Calu3 (cell line): ENCODE measurements at regions not wholly inside any gene's neighbourhood (a gene's known extent, or its start where the extent isn't known, plus 50 kb on each side); places are given as distances from the start of the nearest gene placed in this dataset.

Experiments used
- BruUV-seq: library from RNA; stranded (reverse); fragments of 400-500 nt; replicated peaks from 2 replicates; lab custom pipeline; 2021; lab: Mats Ljungman, UMichigan
- CTCF ChIA-PET: fragments of 300-600 bp; sonication (Branson Sonifier 250); formaldehyde crosslinking; loops from one replicate; lab custom pipeline; 2022; ENCODE audit warnings: antibody characterized with exemption; lab: Charles Lee
- DNase-seq: peaks from one replicate; pipeline ENCODE4 v3.0.0; 2022
- H3K27ac Mint-ChIP-seq: one replicate; pipeline ENCODE4 v1.8.0; 2022; ENCODE audit warnings: mixed read lengths; ENCODE audit not compliant: unreplicated experiment
- H3K27me3 Mint-ChIP-seq: one replicate; pipeline ENCODE4 v1.8.0; 2022; ENCODE audit warnings: mixed read lengths; ENCODE audit not compliant: unreplicated experiment
- H3K36me3 Mint-ChIP-seq: one replicate; pipeline ENCODE4 v1.8.0; 2022; ENCODE audit warnings: mild to moderate bottlenecking, moderate library complexity, mixed read lengths; ENCODE audit not compliant: insufficient read depth, unreplicated experiment
- H3K4me1 Mint-ChIP-seq: one replicate; pipeline ENCODE4 v1.8.0; 2022; ENCODE audit warnings: mild to moderate bottlenecking, low read depth, mixed read lengths; ENCODE audit not compliant: unreplicated experiment
- H3K4me3 Mint-ChIP-seq: one replicate; pipeline ENCODE4 v1.8.0; 2022; ENCODE audit warnings: mild to moderate bottlenecking, low read depth, moderate library complexity, mixed read lengths; ENCODE audit not compliant: unreplicated experiment
- H3K9me3 Mint-ChIP-seq: one replicate; pipeline ENCODE4 v1.8.0; 2022; ENCODE audit warnings: low read depth, mixed read lengths; ENCODE audit not compliant: unreplicated experiment
- intact Hi-C: fragments of 100-400 bp; cut with micrococcal nuclease; formaldehyde crosslinking; loops from one replicate; pipeline ENCODE4 v1.10.0; 2022; ENCODE audit not compliant: unreplicated experiment
- TF ChIP-seq, protein P1 (sequence below): fragments of 200-600 bp; IDR thresholded peaks from one replicate; pipeline ENCODE4 v1.8.0; 2022; ENCODE audit warnings: antibody characterized with exemption; ENCODE audit not compliant: unreplicated experiment

DNA sequence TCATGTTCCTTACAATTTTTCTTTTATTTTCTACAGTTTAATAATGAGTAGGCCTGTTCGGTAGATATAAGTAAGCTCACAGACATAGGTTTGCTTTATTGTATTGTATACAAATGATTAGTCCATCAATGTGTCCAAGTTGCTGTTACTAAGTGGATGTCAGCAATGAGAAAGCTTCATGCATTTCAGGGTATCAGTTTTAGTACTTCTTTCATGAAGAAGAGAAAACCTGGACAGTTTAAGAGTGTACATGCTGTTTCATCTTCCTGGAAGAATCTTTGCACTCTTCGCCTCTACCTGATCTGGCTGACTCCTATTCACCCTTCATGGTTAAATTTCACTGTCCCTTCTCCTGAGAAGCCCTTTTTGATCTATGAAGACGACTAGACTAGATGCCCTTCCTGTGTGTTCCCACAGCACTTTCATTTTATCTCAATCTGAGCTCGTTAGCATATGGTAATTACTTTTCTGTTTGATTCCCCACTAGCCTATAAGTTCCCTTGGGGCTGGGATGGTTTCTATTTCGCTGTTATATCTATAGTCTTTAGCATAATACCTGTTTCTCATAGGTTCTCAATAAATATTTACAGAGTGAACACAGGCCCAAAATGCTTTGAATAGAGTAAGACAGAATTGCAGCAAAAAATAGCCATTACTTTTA, 70.7 kb downstream of the CETN3 start:
- Mint-ChIP-seq H3K36me3 (no peaks in the 10 kb centered on the region), H3K27ac (no peak overlapping the region), H3K9me3 (no peaks in the 10 kb centered on the region), H3K4me1 (peaks cover 8% of the 10 kb centered on the region), H3K27me3 (no peaks in the 10 kb centered on the region), H3K4me3 (no peak overlapping the region)
- intact Hi-C loops = no loop called here
- TF ChIP-seq, protein P1, sequence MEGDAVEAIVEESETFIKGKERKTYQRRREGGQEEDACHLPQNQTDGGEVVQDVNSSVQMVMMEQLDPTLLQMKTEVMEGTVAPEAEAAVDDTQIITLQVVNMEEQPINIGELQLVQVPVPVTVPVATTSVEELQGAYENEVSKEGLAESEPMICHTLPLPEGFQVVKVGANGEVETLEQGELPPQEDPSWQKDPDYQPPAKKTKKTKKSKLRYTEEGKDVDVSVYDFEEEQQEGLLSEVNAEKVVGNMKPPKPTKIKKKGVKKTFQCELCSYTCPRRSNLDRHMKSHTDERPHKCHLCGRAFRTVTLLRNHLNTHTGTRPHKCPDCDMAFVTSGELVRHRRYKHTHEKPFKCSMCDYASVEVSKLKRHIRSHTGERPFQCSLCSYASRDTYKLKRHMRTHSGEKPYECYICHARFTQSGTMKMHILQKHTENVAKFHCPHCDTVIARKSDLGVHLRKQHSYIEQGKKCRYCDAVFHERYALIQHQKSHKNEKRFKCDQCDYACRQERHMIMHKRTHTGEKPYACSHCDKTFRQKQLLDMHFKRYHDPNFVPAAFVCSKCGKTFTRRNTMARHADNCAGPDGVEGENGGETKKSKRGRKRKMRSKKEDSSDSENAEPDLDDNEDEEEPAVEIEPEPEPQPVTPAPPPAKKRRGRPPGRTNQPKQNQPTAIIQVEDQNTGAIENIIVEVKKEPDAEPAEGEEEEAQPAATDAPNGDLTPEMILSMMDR = no peak
- DNase-seq = no peak
- CTCF ChIA-PET = no interaction called here
- no TSS peak for BruUV-seq

DNA sequence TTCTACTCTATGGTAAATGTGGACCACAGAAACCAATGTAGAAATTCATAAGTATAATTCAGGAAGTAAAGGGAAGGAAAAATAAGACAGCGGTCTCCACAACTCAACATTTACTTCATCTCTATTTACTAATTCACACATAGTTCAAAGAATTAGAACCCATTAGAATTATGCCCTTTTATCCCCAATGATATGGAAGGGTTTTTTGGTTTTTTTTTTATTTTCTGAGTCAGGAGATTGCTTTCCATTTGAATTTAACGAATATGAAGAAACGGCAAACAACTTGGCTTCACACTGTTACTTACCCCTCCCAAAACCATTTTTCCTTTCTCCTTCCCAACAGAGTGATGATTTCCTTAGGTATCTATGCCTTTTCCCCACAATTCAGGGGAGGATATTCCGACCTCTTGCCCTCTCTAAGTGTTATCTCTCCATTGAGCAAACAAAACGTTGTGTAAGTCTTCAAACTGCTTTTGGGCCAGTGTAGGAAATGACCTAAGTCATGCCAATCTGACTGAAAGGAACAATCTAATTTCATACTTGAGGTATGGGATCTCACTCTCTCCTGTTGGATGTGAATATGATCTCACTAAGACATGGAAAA, 72.0 kb downstream of the CETN3 start:
- TF ChIP-seq, protein P1 = no peak
- no TSS peak for BruUV-seq
- Mint-ChIP-seq H3K9me3 (peaks cover 1% of the 10 kb centered on the region), H3K27me3 (no peaks in the 10 kb centered on the region), H3K36me3 (no peaks in the 10 kb centered on the region), H3K4me3 (no peak overlapping the region), H3K27ac (no peak overlapping the region), H3K4me1 (peaks cover 8% of the 10 kb centered on the region)
- CTCF ChIA-PET = no interaction called here
- DNase-seq = no peak
- intact Hi-C loops = no loop called here

DNA sequence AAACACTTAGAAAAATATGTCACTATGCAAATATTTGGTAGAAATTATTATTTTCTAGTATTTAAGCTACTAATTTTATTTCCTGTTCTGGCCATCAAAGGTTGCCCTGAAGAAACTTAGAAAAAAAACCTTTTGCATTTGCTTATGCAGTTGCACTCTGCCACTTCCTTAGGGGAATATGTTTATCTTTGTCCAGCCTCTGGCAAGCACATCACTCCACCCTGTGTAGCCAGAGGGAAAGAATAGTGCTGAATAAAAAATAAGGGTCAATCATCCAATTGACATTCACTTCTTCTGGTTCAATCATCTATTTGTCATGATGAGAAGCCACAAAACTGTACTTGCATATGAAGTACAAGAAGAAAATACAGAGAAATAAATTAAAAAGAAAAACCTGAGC, 72.8 kb downstream of the CETN3 start:
- no peaks in the 10 kb centered on the region for H3K36me3 Mint-ChIP-seq
- TF ChIP-seq, protein P1 = no peak
- intact Hi-C loops = no loop called here
- H3K9me3 Mint-ChIP-seq = peaks cover 4% of the 10 kb centered on the region
- H3K4me3 Mint-ChIP-seq = no peak overlapping the region
- DNase-seq = no peak
- H3K4me1 Mint-ChIP-seq = peaks cover 8% of the 10 kb centered on the region
- no peak overlapping the region for H3K27ac Mint-ChIP-seq
- CTCF ChIA-PET = interaction anchor here (0.7 kb wide), 1 partner anchor 280 kb away, joined by 4 read pairs; no protein-coding TSS in a partner anchor
- no peaks in the 10 kb centered on the region for H3K27me3 Mint-ChIP-seq
- BruUV-seq = no TSS peak

DNA sequence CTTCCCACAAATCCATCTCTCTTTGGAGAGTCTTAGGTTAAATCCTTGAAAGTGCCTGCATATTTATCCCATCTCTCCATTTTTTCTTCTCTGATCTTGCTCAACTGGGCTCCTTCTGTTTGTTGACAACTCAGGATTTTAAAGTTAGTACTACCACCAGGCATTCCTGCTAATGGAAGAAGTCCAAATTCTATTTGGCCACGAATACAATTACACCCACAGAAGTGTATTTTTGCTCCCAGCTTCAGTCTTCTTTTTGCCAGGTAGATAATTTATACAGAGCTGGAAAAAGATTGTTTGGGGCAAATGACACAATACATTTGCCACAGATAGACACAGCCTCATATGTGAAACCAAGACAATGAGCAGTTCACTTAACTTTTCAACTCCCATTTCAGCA, 74.8 kb downstream of the CETN3 start:
- BruUV-seq = no TSS peak
- Mint-ChIP-seq H3K9me3 (peaks cover 4% of the 10 kb centered on the region), H3K36me3 (no peaks in the 10 kb centered on the region), H3K4me1 (peaks cover 8% of the 10 kb centered on the region), H3K27ac (no peak overlapping the region), H3K4me3 (no peak overlapping the region), H3K27me3 (no peaks in the 10 kb centered on the region)
- CTCF ChIA-PET = no interaction called here
- no peak for DNase-seq
- intact Hi-C loops = no loop called here
- TF ChIP-seq, protein P1 = no peak
